ENCODE measurements at regions not wholly inside any gene's neighbourhood (a gene's known extent, or its start where the extent isn't known, plus 50 kb on each side); places are given as distances from the start of the nearest gene placed in this dataset.

DNA sequence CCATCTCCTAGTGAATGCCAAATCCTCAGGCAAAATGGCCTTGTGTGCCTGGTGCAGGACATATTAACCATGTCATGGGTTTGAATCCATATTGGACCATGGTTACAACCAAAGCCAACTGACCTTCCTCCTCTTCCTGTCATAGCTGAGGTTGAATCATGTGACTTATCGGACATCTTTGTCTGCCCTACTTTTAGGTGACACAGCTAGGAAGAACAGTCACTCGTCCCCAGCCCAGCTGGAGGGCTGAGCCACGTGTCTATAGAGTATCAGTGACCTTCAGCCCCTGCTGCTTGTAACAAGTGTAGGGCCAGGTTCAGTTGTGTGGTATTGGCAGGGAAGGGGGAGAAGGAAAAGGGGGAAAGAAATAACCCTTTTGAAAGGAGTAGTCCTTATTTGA, 225.2 kb downstream of the KTN1 start:
- TF ChIP-seq, protein P1, sequence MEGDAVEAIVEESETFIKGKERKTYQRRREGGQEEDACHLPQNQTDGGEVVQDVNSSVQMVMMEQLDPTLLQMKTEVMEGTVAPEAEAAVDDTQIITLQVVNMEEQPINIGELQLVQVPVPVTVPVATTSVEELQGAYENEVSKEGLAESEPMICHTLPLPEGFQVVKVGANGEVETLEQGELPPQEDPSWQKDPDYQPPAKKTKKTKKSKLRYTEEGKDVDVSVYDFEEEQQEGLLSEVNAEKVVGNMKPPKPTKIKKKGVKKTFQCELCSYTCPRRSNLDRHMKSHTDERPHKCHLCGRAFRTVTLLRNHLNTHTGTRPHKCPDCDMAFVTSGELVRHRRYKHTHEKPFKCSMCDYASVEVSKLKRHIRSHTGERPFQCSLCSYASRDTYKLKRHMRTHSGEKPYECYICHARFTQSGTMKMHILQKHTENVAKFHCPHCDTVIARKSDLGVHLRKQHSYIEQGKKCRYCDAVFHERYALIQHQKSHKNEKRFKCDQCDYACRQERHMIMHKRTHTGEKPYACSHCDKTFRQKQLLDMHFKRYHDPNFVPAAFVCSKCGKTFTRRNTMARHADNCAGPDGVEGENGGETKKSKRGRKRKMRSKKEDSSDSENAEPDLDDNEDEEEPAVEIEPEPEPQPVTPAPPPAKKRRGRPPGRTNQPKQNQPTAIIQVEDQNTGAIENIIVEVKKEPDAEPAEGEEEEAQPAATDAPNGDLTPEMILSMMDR (IDR thresholded peaks at IDR 0.05) = no peak
- TF ChIP-seq EZH2 (IDR thresholded peaks at IDR 0.05; ENCODE audit: borderline replicate concordance, insufficient read depth, low read depth, low read length, poor library complexity, severe bottlenecking) = no peak
- Mint-ChIP-seq H3K9me3 (ENCODE audit: insufficient read depth) (no peaks in the 10 kb centered on the region), H3K27ac (no peak overlapping the region), H3K4me3 (no peak overlapping the region), H3K4me1 (peaks cover 3% of the 10 kb centered on the region), H3K27me3 (peaks cover under 1% of the 10 kb centered on the region)
- Histone ChIP-seq H3K4me1 (ENCODE audit: control insufficient read depth in 2 of 2, insufficient read depth in 2 of 2, low read length in 2 of 2) (no peaks in the 10 kb centered on the region), H3K27ac (ENCODE audit: low read length in 2 of 2) (no peak overlapping the region), H3K36me3 (replicated peaks in 1 of 2; ENCODE audit: control extremely low read depth in 1 of 2, control insufficient read depth in 1 of 2, extremely low read depth in 1 of 2, insufficient read depth in 2 of 2, low read length in 1 of 2) (no peaks in the 10 kb centered on the region), H3K27me3 (replicated peaks in 1 of 4; ENCODE audit: control extremely low read depth in 1 of 4, control insufficient read depth in 3 of 4, insufficient read depth in 4 of 4, low read length in 3 of 4) (no peaks in the 10 kb centered on the region), H3K9ac (ENCODE audit: low read length) (no peak overlapping the region), H3K79me2 (ENCODE audit: control insufficient read depth, insufficient read depth, low read length) (no peaks in the 10 kb centered on the region), H3K9me3 (ENCODE audit: control extremely low read depth in 1 of 3, control insufficient read depth in 2 of 3, insufficient read depth in 1 of 3, low read length in 2 of 3) (no peaks in the 10 kb centered on the region), H4K20me1 (ENCODE audit: control insufficient read depth, insufficient read depth, low read length, poor library complexity, severe bottlenecking) (no peaks in the 10 kb centered on the region), H2AFZ (ENCODE audit: insufficient read depth, low read depth, low read length, poor library complexity, severe bottlenecking) (no peak overlapping the region), H3K4me2 (replicated peaks; ENCODE audit: low read depth, low read length, poor library complexity, severe bottlenecking) (no peak overlapping the region), H3K4me3 (ENCODE audit: control extremely low read depth in 1 of 5, extremely low read depth in 1 of 5, insufficient read depth in 1 of 5, low read depth in 2 of 5, low read length in 4 of 5) (no peak overlapping the region)
- 87% methylated on average over 3 of the region's 3 CpGs for WGBS (ENCODE audit: insufficient coverage)
- DNase-seq = no peak
- ATAC-seq (ENCODE audit: low read depth) = no peak
- intact Hi-C loops (cut with micrococcal nuclease) = no loop called here
- CTCF ChIA-PET = no interaction called here
- POLR2A ChIA-PET = interaction anchor here (0.7 kb wide), 1 partner anchor 16 kb away, joined by 3 read pairs; no protein-coding TSS in a partner anchor

DNA sequence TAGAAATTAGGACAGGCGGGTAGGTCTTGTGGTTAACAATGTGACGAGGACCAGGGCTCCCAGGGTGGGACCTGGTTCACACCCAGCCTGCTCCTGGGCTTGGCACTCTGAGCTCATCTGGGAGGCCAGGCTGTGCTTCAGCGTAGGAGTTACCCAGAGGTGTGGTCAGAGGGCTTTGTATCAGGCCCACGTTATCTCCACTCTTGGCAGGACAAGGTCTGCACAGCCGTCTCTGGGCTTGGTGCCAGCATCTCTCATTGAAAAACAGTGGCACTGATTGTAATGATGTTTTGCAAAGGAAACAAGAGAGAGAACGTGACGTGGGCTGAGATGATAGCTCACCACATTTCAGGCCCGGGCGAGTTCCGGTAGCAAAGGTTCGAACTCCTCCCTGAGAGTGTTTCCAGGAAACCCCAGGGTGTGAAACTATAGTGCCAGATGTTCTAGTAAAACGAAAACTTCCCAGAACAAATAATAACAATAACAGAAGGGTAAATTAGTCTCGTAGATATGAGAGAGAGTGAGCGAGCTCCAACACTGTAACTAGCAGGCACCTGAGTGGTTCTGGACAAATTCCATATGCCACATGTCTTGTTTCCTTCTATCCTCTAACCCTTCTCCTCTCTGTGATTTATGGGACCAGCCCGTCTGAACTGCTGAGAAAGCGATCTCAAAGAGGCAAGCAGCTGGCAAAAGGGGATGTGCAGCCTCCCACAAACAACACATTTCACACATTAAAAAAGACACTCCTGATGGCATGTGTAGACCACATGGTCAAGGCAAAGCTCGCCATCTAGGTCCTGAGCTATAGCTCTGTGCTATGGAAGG, 227.3 kb downstream of the KTN1 start:
- H3K27me3 ChIP-seq (replicated peaks in 1 of 4; ENCODE audit: control extremely low read depth in 1 of 4, control insufficient read depth in 3 of 4, insufficient read depth in 4 of 4, low read length in 3 of 4) = no peaks in the 10 kb centered on the region
- TF ChIP-seq EZH2 (IDR thresholded peaks at IDR 0.05; ENCODE audit: borderline replicate concordance, insufficient read depth, low read depth, low read length, poor library complexity, severe bottlenecking) = no peak
- TF ChIP-seq, protein P1 (IDR thresholded peaks at IDR 0.05) = no peak
- WGBS (ENCODE audit: insufficient coverage) = 38% methylated on average over 8 of the region's 17 CpGs
- no peak overlapping the region for H3K4me3 ChIP-seq (ENCODE audit: control extremely low read depth in 1 of 5, extremely low read depth in 1 of 5, insufficient read depth in 1 of 5, low read depth in 2 of 5, low read length in 4 of 5)
- DNase-seq (peak; percentile 3), ATAC-seq (ENCODE audit: low read depth) (no peak)
- peaks cover 9% of the 10 kb centered on the region for H3K27me3 Mint-ChIP-seq
- ChIA-PET CTCF (interaction anchor here (1.5 kb wide), 1 partner anchor 533 kb away, joined by 4 read pairs; no protein-coding TSS in a partner anchor), POLR2A (no interaction called here)
- H3K9ac ChIP-seq (ENCODE audit: low read length) = no peak overlapping the region
- no peaks in the 10 kb centered on the region for H3K9me3 Mint-ChIP-seq (ENCODE audit: insufficient read depth)
- H3K4me1 Mint-ChIP-seq = peaks cover 3% of the 10 kb centered on the region
- no peaks in the 10 kb centered on the region for H3K79me2 ChIP-seq (ENCODE audit: control insufficient read depth, insufficient read depth, low read length)
- intact Hi-C loops (cut with micrococcal nuclease) = no loop called here
- peak overlapping the region; percentile 54 for H2AFZ ChIP-seq (ENCODE audit: insufficient read depth, low read depth, low read length, poor library complexity, severe bottlenecking)
- no peaks in the 10 kb centered on the region for H4K20me1 ChIP-seq (ENCODE audit: control insufficient read depth, insufficient read depth, low read length, poor library complexity, severe bottlenecking)
- no peak overlapping the region for H3K27ac ChIP-seq (ENCODE audit: low read length in 2 of 2)
- H3K4me1 ChIP-seq (ENCODE audit: control insufficient read depth in 2 of 2, insufficient read depth in 2 of 2, low read length in 2 of 2) = no peaks in the 10 kb centered on the region
- H3K9me3 ChIP-seq (ENCODE audit: control extremely low read depth in 1 of 3, control insufficient read depth in 2 of 3, insufficient read depth in 1 of 3, low read length in 2 of 3) = no peaks in the 10 kb centered on the region
- H3K4me2 ChIP-seq (replicated peaks; ENCODE audit: low read depth, low read length, poor library complexity, severe bottlenecking) = no peak overlapping the region
- H3K27ac Mint-ChIP-seq = no peak overlapping the region
- H3K36me3 ChIP-seq (replicated peaks in 1 of 2; ENCODE audit: control extremely low read depth in 1 of 2, control insufficient read depth in 1 of 2, extremely low read depth in 1 of 2, insufficient read depth in 2 of 2, low read length in 1 of 2) = no peaks in the 10 kb centered on the region
- no peak overlapping the region for H3K4me3 Mint-ChIP-seq

Measured in B cell (primary cell).